ENCODE measurements at regions not wholly inside any gene's neighbourhood (a gene's known extent, or its start where the extent isn't known, plus 50 kb on each side); places are given as distances from the start of the nearest gene placed in this dataset.

DNA sequence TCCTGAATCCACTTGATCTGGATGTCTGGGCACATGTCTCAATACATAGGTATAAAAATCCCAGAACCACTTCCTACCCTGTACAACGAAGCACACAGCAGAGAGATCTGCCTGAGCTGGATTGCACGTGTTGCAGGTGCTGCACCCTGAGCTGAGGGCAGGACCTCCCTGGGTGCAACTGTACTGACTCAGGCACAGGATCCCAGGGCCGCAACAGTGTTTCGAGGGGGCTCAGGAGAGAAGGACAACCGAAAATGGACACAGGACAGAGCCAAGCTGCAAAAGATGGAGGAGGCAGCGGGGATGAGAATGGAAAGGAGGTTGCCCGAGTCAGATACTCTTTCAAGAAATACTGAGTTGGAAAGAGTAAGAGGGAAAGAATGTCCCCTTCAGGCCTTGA is 354.1 kb downstream of the EIPR1 start:
- no peak overlapping the region for H3K27ac ChIP-seq
- no peaks in the 10 kb centered on the region for H3K27me3 ChIP-seq
- intact Hi-C loops (cut with DNase I) = no loop called here
- no peaks in the 10 kb centered on the region for H3K4me1 ChIP-seq (ENCODE audit: insufficient read depth)
- H3K9me3 ChIP-seq = no peaks in the 10 kb centered on the region
- H3K4me3 ChIP-seq = no peak overlapping the region
- H3K36me3 ChIP-seq = no peaks in the 10 kb centered on the region
- WGBS, 3 donors = 84 to 89% (median 87%) methylated on average over 7 of the region's 7 CpGs
- TF ChIP-seq EP300 (IDR thresholded peaks at IDR 0.05) (no peak), CTCF (IDR thresholded peaks at IDR 0.05) (no peak), POLR2A (IDR thresholded peaks at IDR 0.05) (no peak)
- no peak for DNase-seq

- Histone ChIP-seq H3K4me3 (no peak overlapping the region), H3K9me3 (no peaks in the 10 kb centered on the region), H3K27ac (no peak overlapping the region), H3K27me3 (no peaks in the 10 kb centered on the region), H3K36me3 (no peaks in the 10 kb centered on the region), H3K4me1 (ENCODE audit: insufficient read depth) (no peaks in the 10 kb centered on the region)
- no peak for TF ChIP-seq EP300 (IDR thresholded peaks at IDR 0.05)
- 67 to 77% (median 68%) methylated on average over 9 of the region's 9 CpGs for WGBS, 3 donors
- no peak for DNase-seq
- intact Hi-C loops (cut with DNase I) = no loop called here
These were observed 354.7 kb downstream of the EIPR1 start for GRCh38 chr2:3022841-3023372.

DNA sequence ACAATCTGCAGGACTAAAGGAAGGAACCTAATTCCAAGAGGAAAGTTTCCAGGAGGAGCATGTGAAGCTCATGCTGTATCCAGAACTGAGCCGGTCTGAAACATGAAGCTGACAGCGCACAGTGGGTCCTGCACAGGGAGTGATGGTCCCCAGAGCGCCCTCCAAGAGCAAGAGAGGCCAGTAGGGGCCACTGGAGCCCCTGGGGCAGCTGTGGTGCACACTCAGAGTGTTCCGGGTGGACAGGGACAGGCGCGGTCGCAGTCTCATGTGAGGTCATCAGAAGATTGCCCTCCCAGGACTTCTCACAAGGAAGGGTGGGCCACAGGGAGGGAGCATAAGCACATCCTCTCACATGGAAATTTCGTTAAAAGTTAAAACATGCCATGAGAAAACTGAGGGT is 355.9 kb downstream of the EIPR1 start:
- H3K36me3 ChIP-seq = no peaks in the 10 kb centered on the region
- 82 to 85% (median 84%) methylated on average over 8 of the region's 8 CpGs for WGBS, 3 donors
- intact Hi-C loops (cut with DNase I) = no loop called here
- H3K9me3 ChIP-seq = no peaks in the 10 kb centered on the region
- no peak for DNase-seq
- H3K27me3 ChIP-seq = no peaks in the 10 kb centered on the region
- no peak overlapping the region for H3K27ac ChIP-seq
- TF ChIP-seq EP300 (IDR thresholded peaks at IDR 0.05) (no peak), POLR2A (IDR thresholded peaks at IDR 0.05) (no peak), CTCF (IDR thresholded peaks at IDR 0.05) (no peak)
- H3K4me1 ChIP-seq (ENCODE audit: insufficient read depth) = no peaks in the 10 kb centered on the region
- H3K4me3 ChIP-seq = no peak overlapping the region

DNA sequence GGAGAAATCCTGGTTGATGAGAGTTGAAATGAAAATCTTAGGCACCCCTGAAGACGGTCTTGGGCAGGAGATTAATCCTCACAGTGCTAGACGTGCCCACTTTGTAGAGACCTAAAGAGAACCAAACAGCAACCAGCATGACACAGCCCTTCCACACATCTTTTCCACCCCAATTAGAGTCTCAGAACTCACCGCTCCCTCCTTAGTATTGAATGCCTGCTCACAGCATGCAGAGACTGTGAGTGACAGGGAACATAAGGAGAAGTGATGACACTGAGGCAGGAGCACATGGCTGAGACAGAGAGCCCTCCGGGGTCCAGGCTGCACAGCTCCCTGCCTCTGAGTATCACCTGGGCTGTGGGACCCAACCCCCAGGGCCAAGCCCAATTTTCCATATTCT is 367.6 kb downstream of the EIPR1 start:
- Histone ChIP-seq H3K4me3 (no peak overlapping the region), H3K4me1 (ENCODE audit: insufficient read depth) (no peaks in the 10 kb centered on the region), H3K36me3 (no peaks in the 10 kb centered on the region), H3K9me3 (no peaks in the 10 kb centered on the region), H3K27ac (no peak overlapping the region), H3K27me3 (no peaks in the 10 kb centered on the region)
- no peak for TF ChIP-seq EP300 (IDR thresholded peaks at IDR 0.05)
- no peak for TF ChIP-seq POLR2A (IDR thresholded peaks at IDR 0.05)
- TF ChIP-seq CTCF (IDR thresholded peaks at IDR 0.05) = no peak
- intact Hi-C loops (cut with DNase I) = no loop called here
- WGBS, 3 donors = 76 to 81% (median 77%) methylated on average over 4 of the region's 4 CpGs
- no peak for DNase-seq

DNA sequence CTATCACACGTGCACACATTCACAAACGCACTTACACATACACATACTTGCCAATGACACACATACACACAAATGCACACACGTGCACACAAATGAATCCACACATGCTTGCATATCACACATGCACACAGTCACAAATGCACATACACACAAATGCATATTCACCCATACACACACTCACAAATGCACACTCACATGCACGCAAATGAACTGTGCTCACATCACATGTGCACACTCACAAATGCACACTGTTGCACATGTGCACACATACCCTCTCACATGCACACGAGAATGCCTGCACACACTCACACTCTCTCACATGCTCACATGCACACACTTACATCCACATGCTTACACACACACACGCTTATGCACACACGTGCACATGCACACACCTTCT is 368.1 kb downstream of the EIPR1 start:
- H3K27ac ChIP-seq = no peak overlapping the region
- no peak for TF ChIP-seq POLR2A (IDR thresholded peaks at IDR 0.05)
- no peak for TF ChIP-seq CTCF (IDR thresholded peaks at IDR 0.05)
- TF ChIP-seq EP300 (IDR thresholded peaks at IDR 0.05) = no peak
- 68 to 74% (median 73%) methylated on average over 7 of the region's 7 CpGs for WGBS, 3 donors
- DNase-seq = no peak
- intact Hi-C loops (cut with DNase I) = no loop called here
- no peaks in the 10 kb centered on the region for H3K9me3 ChIP-seq
- H3K4me1 ChIP-seq (ENCODE audit: insufficient read depth) = no peaks in the 10 kb centered on the region
- no peak overlapping the region for H3K4me3 ChIP-seq
- no peaks in the 10 kb centered on the region for H3K27me3 ChIP-seq
- no peaks in the 10 kb centered on the region for H3K36me3 ChIP-seq
